ENCODE measurements at regions not wholly inside any gene's neighbourhood (a gene's known extent, or its start where the extent isn't known, plus 50 kb on each side); places are given as distances from the start of the nearest gene placed in this dataset.

DNA sequence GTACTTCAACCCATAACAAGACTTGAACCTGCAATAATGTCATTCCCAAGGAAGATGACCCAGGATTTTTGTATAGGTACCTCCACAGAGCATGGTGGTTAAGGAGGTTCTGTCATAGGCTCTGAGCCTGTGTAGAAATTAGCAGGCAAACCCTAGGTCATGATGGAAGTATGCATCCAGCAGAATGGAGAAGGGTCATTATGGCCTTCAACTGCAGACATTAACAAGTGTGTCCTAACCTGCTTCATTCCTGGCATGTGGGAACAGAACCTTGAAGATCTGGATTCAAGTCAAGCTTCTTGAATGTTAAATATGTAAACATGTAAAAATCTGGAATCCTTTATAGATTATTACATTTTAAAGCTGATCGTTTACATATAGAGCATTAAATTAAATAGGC is 116.2 kb upstream of the SLC38A4 start:
- TF ChIP-seq, protein P1, sequence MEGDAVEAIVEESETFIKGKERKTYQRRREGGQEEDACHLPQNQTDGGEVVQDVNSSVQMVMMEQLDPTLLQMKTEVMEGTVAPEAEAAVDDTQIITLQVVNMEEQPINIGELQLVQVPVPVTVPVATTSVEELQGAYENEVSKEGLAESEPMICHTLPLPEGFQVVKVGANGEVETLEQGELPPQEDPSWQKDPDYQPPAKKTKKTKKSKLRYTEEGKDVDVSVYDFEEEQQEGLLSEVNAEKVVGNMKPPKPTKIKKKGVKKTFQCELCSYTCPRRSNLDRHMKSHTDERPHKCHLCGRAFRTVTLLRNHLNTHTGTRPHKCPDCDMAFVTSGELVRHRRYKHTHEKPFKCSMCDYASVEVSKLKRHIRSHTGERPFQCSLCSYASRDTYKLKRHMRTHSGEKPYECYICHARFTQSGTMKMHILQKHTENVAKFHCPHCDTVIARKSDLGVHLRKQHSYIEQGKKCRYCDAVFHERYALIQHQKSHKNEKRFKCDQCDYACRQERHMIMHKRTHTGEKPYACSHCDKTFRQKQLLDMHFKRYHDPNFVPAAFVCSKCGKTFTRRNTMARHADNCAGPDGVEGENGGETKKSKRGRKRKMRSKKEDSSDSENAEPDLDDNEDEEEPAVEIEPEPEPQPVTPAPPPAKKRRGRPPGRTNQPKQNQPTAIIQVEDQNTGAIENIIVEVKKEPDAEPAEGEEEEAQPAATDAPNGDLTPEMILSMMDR (IDR thresholded peaks at IDR 0.05), result no peak
- TF ChIP-seq POLR2A (IDR thresholded peaks at IDR 0.05), result no peak

Data from heart left ventricle (tissue), 13 donors.